Prostate gland (tissue), 2 donors: ENCODE measurements at regions not wholly inside any gene's neighbourhood (a gene's known extent, or its start where the extent isn't known, plus 50 kb on each side); places are given as distances from the start of the nearest gene placed in this dataset.

Experiments used
- POLR2A ChIP-seq: fragments of 450-650 bp; IDR thresholded peaks from one replicate; pipeline ENCODE4 v1.6.1; 2016; ENCODE audit warnings: antibody characterized with exemption, mild to moderate bottlenecking
- POLR2AphosphoS5 ChIP-seq: sonication (generic); formaldehyde crosslinking; IDR thresholded peaks from one replicate; pipeline ENCODE4 v1.6.1; 2017; ENCODE audit warnings: antibody characterized with exemption
- TF ChIP-seq, protein P1 (sequence below), 4 experiments: fragments of 200-600 bp in 2 of 4; fragments of 450-650 bp in 2 of 4; sonication (generic) in 2 of 4; IDR thresholded peaks; 1 replicate in 3 of 4; 2 replicates in 1 of 4; pipeline ENCODE4 v1.5.1; 2016 to 2019; ENCODE audit warnings: antibody characterized with exemption in 4 of 4, mild to moderate bottlenecking in 2 of 4, moderate library complexity in 2 of 4

DNA sequence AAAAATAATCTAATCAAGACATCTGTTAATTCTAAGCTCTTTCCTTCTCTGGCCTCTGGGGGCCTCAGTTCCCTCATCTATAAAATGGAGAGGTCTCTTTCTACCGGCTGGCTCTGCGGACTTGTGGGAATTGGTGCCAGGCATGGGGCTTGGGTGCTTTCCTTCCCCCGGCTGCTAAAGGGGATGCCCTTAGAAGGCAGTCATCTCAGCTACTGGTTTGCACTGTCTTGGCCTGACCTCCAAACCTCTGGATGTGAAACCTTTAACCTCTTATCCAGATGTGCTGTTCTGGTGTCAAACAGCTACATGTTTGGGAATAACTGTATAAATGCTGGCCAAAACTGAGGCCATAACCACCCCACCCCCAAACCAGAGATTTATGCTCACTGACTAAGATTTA, 320.0 kb downstream of the RPS24 start:
- TF ChIP-seq, protein P1, sequence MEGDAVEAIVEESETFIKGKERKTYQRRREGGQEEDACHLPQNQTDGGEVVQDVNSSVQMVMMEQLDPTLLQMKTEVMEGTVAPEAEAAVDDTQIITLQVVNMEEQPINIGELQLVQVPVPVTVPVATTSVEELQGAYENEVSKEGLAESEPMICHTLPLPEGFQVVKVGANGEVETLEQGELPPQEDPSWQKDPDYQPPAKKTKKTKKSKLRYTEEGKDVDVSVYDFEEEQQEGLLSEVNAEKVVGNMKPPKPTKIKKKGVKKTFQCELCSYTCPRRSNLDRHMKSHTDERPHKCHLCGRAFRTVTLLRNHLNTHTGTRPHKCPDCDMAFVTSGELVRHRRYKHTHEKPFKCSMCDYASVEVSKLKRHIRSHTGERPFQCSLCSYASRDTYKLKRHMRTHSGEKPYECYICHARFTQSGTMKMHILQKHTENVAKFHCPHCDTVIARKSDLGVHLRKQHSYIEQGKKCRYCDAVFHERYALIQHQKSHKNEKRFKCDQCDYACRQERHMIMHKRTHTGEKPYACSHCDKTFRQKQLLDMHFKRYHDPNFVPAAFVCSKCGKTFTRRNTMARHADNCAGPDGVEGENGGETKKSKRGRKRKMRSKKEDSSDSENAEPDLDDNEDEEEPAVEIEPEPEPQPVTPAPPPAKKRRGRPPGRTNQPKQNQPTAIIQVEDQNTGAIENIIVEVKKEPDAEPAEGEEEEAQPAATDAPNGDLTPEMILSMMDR (IDR thresholded peaks at IDR 0.05), result no peak
- TF ChIP-seq POLR2A (no peak), POLR2AphosphoS5 (no peak)
